ENCODE measurements at regions not wholly inside any gene's neighbourhood (a gene's known extent, or its start where the extent isn't known, plus 50 kb on each side); places are given as distances from the start of the nearest gene placed in this dataset.
"Not testable (repeated sequence)": the region's sequence is repeated elsewhere in the genome, so short reads cannot be mapped to it uniquely, and the experiment has no call there.

DNA sequence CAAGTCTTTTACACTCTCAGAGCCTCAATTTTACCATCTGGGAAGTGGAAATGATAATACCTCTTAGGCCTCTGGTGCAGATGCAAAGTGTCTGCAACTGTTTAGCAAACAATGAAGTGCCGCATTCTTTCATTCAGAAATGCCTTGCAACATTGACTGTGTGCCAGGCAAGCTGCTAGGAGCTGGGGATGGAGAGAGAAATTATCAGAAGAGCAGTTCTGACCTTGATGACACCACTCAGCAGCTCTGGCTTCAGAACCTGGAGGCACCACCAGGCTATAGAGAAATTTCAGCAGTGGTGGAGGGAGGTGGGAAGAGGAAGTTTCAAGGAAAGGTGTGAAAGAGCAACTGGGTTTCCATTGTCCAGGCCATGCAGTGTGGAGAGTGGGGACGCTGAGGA, 78.1 kb upstream of the HABP2 start:
- DNase-seq, result no peak

DNA sequence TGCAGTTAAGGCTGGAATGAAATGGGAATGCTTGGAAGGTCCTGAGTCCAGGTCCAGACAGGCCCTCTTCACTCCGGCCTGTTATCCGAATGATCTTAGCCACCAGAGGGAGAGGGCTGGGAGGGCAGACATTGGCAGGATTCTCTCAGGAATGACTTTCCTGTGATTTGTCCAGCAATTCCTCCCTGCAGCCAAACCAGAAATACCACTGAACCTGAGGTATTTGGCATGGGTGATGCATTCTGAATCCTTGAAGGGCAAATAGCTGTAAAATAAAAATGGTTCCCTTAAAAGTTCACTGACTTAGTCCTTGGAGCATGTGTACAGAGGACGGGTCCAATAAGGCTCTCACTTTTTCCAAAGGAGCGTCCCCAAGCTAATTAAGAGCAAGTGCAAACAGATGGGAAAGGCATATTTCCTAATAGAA, 77.5 kb upstream of the HABP2 start:
- DNase-seq, result no peak

DNA sequence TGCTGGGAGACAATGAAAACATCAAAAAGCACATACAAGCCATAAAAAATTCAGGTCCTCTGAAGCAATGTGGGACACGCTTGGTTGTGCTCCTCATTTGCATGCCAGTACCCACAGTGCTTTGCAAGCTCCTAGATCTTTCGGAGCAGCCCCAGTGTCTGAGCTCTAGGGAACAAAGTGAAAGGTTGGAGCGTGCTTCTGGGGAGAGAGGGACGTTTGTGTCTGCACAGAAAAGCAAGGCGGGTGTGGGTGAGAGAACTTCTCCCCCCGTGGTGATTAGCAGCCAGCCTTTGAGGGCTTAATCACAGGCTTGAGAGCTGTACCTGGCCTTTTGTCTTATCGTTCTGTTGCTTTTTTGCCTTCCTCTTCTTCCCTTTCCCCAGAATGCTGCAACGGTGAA, 76.7 kb upstream of the HABP2 start:
- no peak for DNase-seq

DNA sequence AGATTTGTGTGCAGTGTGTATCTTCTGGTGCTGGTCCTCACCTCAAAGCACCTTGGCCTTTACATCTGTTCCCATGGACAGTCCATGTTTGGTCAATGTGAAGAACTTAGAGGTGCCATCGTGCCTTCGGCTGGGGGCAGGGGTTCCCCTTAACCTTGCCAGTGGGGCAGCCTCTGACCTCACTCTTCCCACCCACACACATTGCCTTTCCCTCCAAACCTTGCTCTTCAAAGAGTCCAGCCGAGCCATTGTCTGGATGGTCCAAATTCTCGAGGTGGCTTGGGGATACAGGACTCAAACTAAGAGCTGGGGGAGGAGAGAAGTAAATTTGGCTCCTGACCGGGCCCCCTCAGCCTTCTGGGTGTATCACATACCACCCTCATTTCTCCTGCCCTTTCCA, 76.2 kb upstream of the HABP2 start:
- DNase-seq, result no peak

DNA sequence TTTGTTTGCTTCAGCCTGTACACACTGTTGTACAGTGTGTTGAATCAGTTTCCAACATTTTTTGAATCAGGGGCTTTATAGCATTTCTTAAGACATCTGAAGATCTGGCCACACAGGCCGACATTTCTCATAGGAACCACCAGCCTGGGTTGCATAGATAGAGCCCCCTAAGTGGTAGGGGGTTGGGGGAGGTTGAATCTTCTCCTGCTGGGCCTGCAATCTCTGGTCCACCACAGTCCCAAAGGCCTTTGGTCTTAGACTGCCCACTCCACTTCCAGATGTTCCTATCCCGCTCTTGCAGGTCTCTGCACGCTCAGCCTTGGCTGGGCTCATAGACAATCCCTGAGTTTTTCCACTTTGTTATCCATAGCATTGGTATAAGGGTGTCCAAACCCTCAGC, 75.4 kb upstream of the HABP2 start:
- DNase-seq, result no peak

DNA sequence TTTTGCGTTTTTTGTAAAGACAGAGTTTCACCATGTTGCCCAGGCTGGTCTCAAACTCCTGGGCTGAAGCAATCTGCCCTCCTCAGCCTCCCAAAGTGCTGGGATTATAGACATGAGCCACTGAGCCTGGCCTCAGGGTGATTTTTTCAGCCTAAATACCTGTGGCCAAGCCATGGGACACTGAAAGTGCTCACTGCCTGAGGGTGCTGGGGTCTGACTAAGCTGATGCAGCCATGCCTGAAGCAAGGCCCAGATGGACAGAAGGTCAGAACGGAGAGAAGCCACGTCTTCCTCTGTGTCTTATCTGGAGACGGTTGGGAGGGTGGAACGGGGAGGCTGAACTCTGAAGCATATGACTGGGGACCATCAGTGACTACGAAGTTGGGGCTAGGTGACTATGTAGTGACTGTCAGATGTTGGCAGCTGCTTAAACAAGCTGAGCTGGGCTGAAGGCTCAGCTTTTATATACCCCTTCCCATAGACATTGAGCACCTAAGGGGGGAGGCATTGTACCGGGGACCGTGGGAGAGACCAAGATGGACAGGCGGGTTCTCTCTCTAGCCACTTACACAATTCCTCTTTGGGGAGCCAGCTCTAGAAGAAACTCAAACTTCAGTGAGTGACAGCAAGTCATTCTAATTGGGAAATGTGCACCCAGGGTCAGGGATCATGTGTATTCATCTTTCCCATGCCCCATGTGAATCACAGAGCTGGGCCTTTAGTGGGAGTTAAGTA, 73.3 kb upstream of the HABP2 start:
- DNase-seq, result no peak

DNA sequence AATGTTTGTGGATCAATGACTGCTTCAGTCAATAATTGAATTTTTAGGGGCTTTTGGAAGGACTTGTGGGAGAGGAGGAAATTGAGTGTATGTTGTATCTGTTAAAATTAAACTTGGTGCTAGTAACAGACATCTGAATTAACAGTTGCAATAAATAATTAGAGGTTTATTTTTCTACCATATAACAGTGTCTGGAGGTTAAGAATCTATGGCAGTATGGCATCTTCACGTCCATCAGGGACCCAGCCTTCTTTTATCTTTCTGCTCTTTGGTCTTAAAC, 72.8 kb upstream of the HABP2 start:
- no peak for DNase-seq

DNA sequence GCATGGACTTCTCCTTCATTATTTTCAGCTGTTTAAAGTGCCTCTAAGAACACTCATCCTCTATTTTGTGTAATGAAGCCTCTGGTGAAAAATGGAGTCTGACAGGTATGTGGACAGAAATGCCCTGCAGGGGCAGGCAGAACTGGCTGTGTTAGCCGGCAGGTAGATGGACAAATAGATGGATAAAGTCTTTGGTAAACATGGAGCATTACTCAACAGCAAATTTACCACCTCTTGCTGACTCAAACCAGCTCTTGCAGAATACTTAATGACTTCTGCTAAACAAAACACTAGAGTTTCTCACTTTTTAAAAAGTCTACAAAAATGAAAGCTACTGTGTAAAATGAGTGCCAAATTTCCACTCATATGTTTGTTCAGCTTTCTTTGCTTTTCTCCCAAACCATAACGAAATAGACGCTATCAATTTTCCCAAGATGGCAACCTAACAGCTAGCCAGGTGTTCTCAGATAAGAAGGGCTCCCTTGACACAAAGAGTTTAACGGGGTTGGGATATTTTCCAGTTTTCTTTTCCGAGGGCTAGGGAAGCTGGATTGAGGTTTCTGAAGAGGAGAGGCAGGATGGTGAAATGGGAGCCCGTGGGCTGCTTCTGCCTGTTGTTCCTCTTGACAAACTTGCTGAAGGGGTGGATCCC, 71.9 kb upstream of the HABP2 start:
- DNase-seq, result peak; percentile 91

DNA sequence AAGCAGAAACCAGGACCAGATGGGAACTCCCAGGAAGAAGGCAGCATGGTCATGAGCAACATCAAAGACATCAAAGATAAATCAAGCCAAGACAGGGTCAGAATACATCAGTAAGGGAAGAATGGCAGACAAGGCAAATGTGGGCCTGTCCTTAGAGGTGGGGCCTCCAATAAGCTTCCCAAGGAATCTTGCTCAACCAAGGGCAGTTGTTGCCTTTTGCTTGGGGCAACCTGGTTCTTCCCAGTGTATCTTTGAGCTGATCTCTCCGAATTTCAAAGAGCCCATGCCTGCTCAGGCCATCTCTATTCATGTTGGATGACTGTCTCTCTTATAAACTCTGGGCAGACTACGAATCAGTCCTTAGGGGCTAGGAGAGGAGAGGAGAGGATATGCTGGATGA, 68.4 kb upstream of the HABP2 start:
- DNase-seq, result no peak

DNA sequence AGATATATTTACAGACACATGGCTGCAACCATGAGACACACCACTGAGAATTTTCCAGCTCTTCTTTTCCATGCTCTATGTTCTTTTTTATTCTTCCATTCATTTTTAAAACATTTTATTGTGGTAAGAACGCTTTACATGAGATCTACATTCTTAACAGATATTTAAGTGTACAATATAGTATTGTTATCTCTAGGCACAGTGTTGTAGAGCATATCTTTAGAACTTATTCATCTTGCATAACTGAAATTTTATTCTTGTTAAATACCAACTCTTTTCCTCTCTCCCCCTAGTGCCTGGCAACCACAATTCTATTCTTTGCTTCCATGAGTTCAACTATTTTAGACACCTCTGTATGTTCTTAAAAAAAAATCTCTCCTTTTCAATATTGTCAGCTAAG, 67.1 kb upstream of the HABP2 start:
- DNase-seq, result no peak

DNA sequence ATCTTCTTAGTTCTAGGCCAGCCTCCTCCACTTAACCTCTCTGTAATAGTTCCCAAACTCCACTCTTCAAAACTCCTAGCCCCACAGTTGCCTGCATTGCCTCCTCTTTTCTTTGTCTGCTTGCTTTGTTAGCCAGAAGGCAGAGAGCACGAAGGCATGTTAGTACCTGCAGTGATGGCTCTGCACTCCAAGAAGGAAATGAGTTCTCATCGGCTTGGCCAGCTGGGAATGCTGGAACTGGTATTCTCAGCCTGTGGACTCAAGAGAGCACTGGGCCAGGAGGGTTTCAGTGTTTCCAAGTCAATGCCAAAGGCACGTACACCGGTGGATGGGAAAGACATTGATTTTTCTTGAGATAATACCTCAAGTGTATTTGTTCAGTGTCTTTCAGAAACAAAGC, 66.3 kb upstream of the HABP2 start:
- peak; percentile 16 for DNase-seq

DNA sequence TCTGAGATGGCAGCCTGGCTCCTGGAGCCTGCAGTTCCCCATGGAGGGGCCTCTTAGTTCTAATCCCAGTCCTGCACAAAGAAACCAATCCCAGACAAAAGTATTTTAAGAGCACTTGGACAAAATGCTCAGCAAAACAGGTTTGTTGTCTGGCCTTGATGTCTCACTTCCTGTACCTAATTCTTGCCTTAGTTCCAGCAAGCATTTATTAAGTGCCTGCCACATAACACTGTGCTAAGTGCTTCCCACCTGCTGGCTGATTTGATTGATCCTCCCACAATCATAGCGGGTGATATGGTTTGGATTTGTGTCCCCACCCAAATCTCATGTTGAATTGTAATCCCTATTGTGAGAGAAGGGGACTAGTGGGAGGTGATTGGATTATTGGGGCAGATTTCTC, 65.7 kb upstream of the HABP2 start:
- DNase-seq, result no peak

DNA sequence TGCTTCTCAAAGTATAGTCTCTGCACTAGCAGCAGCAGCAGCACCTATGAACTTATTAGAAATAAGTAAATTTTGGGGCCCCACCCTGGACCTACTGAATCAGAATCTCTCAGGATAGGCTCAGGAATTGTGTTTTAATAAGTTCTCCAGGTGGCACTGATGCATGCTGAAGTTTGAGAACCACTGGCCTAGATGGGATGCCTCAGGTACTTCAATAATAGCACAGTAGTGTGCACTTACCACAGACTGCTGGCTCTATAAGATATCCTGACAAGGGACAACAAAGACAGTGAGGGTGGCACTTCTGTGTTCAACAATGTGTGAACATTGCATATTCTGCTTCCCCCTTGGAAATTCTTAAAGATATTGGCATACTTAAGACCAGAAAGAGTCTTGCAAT, 64.7 kb upstream of the HABP2 start:
- no peak for DNase-seq

DNA sequence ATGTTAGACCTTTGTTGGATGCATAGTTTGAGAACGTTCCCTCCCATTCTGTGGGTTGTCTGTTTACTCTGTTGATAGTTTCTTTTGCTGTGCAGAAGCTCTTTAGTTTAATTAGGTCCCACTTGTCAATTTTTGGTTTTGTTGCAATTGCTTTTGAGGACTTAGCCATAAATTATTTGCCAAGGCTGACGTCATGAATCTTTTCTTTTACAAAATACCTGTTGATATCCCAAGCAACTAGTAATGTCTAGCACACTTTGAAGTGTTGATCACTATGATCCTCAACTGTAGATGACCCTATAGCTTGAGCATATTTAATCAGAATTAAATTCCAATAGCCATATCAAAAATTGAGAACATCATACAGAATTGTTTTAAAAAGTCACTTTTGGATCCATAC, 63.3 kb upstream of the HABP2 start:
- DNase-seq, result not testable (repeated sequence)

DNA sequence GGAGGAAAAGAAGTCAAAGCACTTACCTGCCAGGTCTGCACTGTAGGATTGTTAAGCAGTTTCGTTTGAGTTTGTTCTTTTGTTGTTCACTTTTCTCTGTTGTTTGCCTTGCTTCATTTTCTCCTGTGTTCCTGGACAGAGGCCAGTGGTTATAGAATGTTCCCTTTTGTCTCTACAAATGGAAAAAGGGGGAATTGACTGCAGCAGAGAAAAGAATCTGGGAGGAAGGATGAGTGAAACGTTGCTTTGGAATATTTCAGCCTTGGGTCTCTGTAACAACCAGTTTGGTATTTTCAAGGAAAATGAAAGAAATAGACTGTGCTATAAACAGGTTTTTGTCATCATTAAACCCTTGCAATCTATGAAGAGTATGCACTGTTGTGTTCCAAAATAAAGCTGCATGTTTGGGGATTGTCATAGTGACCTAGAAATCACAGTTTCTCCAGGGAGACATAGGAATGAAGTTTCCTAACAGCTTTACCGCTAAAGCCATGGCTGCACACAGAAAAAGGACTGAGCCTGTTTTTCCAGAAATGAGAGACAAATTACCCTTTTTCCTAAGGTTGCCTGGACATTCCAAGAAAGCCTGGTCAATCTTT, 60.8 kb upstream of the HABP2 start:
- DNase-seq, result no peak

DNA sequence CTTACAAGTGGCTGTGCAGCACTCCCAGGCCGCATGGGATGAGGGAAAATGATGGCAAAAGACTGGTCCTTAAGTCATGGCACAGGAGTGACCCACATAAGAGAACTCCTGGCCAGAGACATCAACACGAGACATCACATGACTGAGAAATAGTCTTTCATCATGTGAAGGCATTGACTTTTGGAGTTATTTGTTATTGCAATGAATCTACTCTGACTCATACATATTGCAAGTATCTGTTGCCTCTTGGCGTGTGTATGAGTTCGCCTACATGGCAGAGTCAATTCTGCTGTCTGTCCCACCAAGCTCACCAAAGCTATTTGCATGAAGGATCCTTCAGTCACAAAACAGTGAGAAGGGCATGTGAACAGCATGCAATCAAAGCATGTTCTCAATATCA, 59.7 kb upstream of the HABP2 start:
- no peak for DNase-seq

DNA sequence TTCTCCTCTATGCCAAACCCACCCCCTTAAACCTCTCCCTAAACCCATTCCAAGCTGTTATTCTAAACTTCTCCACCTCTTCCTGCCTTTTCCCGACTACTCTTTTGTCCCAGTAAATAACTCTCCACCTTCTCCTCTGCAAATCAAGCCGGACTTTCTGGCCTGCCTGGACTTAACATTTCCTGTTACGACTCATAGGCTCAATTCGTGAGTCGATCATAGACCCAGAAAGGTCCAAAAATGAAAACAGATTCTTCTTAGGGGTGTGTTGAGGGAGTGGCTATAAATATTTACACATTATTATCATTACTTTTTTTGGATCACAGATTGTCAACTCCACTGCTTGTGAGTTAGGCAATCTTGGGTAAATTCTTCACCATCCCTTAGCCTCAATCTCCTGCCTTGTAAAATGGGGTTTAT, 59.0 kb upstream of the HABP2 start:
- no peak for DNase-seq

DNA sequence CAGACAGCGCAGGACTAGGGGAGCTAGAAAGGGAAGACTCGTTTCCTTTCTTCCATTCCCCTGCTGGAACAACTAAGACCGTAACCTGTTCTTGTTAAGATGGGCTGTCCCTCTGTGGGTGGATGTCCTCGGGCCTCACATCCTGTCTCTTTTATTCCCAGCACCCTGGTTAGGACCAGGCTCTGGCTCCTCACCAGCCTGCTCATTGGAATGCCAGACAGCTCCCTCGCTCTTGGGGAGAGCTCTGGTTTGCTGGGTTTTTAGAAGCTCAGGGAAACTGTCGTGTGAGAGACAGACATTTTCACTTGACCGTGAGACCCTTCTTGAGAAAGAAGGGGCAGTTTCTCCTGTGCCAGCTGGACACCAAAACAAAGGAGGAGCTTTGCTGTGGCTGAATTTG, 58.1 kb upstream of the HABP2 start:
- peak; percentile 25 for DNase-seq

DNA sequence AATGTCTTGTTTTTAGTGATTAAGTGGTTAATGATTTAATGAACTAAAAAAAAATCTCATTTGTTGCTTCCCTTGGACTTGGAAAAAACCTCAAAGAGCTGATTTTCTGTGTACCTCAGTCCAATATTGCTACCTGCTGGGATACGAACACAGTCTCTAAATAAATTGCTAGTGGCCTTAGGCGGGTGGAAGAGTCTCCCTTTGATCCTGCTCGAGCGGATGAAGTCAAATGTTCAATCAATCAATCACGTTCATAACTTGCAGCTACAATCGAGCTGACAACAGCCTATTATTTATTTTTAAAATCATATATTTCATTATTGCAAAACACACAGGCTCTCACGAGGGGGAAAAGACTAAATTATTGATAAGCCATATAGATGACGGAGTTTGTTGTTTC, 57.3 kb upstream of the HABP2 start:
- peak; percentile 33 for DNase-seq

DNA sequence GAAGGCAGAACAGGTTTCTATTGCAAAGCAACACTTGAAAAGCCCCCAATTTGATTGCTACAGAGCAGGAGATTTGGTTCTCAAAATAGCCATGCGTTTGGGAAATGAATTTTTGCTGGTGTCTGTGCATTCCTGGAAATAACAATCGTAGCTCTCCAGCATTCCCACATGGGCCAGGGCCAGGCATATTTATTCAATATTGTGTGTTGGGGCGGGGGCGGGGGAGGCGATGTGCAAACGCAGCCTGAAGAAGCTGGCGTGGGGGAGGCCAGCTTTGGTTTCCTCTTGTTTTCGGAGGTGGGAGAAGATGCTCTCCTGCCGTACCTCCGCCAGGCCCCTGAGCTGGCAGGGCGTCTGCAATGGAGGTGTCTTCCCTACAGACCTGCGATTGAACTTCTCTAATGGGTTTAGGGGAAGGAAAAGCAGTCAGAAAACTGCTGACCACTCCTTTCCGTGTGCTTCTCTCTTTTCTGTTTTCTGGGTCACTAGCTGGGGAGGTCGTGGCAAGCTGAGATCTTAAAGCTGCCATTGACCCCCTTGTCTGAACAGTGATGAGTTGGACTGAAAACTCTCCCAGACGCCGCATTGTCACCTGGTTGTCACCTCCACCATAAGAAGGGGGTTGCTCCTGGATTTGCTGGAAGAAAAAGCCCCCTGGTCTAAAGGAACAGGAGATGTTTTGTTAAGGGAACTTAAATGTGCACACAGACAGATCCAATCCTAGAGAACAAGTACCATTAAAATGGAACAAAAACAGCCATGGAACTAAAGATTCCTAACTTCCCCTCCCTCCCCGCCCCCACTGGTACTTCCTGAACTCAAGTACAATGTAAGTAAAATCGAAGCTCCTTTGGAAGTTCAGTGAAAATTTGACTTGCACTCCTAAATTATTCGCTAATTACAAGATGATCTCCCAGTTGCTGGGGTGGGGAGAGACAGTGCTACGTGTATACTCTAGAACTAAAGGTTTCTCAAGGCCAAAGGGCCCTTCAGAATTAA, 56.4 kb upstream of the HABP2 start:
- no peak for DNase-seq

DNA sequence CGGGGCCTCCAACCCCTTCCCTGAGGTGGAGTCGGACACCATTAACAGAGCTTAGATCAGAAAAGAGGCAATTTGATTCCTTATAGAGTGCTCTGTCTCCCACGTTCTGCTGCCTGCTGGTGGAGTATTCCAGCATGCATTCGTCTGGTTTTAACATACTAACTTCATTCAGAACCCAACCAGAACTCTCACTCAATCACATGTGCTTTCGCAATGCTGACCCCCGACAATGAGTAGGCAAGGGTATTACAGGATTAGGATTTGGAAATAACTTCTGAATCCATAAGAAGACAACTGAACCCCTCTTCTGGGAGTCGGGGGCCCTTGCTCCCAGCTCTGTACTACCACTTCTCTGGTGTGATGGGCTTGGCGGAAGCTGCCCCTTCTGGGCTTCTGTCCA, 55.7 kb upstream of the HABP2 start:
- no peak for DNase-seq

DNA sequence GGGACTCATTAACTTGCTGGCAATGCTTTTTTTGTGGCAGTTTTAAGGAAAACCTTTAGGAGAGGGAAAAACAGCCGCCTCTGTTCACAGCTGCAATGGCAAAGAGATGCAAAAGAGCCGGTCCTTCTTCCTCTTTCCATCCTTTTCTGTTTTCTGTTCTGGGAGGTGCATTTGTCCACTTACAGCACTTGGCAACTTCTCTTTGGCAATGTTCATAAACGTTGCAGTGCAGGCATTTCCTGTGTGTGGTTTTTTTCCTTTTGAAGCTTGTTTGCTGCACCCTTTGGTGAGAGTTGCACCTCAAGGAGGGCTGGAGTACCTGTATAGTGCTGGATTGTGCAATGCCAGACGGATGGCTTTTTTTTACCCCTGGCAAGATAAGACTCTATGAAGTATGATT, 53.9 kb upstream of the HABP2 start:
- no peak for DNase-seq

DNA sequence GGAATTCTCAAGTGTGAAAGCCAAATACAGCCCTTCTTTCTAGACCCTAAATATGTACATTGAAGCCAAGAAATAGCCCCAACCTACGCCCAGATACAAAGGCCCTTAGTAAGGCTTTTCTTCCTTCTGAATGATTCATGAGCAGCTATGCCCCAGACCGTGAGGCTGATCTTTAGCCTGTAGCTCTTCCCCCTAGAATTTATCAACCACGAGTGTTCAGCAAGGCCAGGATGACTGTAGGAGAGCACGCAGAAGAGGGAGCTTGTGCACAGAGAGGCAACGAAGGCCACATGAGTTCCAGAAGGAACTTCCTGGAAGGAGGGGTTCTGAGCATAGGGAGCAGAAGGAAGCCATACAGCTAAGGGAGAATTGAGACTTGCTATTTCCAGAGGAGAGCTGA, 53.0 kb upstream of the HABP2 start:
- no peak for DNase-seq

DNA sequence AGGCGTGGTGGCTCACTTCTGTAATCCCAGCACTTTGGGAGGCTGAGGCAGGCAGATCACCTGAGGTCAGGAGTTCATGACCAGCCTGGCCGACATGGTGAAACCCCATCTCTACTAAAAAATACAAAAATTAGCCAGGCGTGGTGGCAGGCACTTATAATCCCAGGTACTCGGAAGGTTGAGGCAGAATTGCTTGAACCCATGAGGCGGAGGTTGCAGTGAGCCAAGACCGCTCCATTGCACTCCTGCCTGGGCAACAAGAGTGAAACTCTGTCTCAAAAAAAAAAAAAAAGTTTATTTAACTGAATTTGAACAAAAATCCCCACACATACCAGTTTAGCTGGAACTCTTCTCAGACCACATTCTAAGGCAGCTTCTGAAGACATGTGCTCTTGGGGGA, 51.8 kb upstream of the HABP2 start:
- not testable (repeated sequence) for DNase-seq

Data from NCI-H146 (cell line).